Endothelial cell of umbilical vein (primary cell): ENCODE measurements at regions not wholly inside any gene's neighbourhood (a gene's known extent, or its start where the extent isn't known, plus 50 kb on each side); places are given as distances from the start of the nearest gene placed in this dataset.

Experiments used
- BruUV-seq: library from RNA; stranded (reverse); fragments of 400-500 nt; replicated peaks from 2 replicates; lab custom pipeline; 2021; lab: Mats Ljungman, UMichigan
- CTCF ChIA-PET: fragments of 300-600, 350-600 bp; sonication (Branson Sonifier 250); formaldehyde crosslinking; loops from one replicate; lab custom pipeline; 2021; ENCODE audit warnings: antibody characterized with exemption, inconsistent platforms; lab: Charles Lee
- POLR2A ChIA-PET: fragments of 300-600, 350-600 bp; sonication (Branson Sonifier 250); formaldehyde crosslinking; loops from one replicate; lab custom pipeline; 2021; ENCODE audit warnings: antibody characterized with exemption, inconsistent platforms; lab: Charles Lee
- DNase-seq: peaks from one replicate; pipeline ENCODE4 v3.0.0-alpha.2; 2011; ENCODE audit warnings: low read depth, low spot score
- FAIRE-seq: peaks from 2 replicates; lab custom pipeline; 2011; peaks lifted over from hg19 to GRCh38; lab: Jason Lieb, UNC
- H2AFZ ChIP-seq: 2 replicates; pipeline ENCODE4 v1.6.0; 2012; ENCODE audit warnings: low read depth, low read length, control low read depth, inconsistent platforms
- H3K27ac ChIP-seq: 2 replicates; pipeline ENCODE4 v1.5.1; 2011; ENCODE audit warnings: low read depth, mild to moderate bottlenecking, control low read depth, low read length, moderate library complexity; ENCODE audit not compliant: insufficient read depth
- H3K27me3 ChIP-seq, 2 experiments: 2 replicates each; pipeline versions ENCODE4 v1.6.0 to v1.6.1; 2011; ENCODE audit warnings: low read length in 2 of 2, mixed read lengths in 1 of 2; ENCODE audit not compliant: control insufficient read depth in 2 of 2, insufficient read depth in 2 of 2
- H3K36me3 ChIP-seq, 2 experiments: 2 replicates in 1 of 2; 3 replicates in 1 of 2; pipeline ENCODE4 v1.5.1; 2011; ENCODE audit warnings: low read length in 2 of 2, mild to moderate bottlenecking in 1 of 2, moderate library complexity in 1 of 2; ENCODE audit not compliant: control insufficient read depth in 2 of 2, insufficient read depth in 2 of 2; ENCODE audit errors: extremely low read depth in 1 of 2
- H3K4me1 ChIP-seq: 3 replicates; pipeline ENCODE4 v1.5.1; 2011; ENCODE audit warnings: mild to moderate bottlenecking, low read length; ENCODE audit not compliant: control insufficient read depth, insufficient read depth; ENCODE audit errors: extremely low read depth
- H3K4me2 ChIP-seq: 2 replicates; pipeline ENCODE4 v1.6.1; 2011; ENCODE audit warnings: low read length, control low read depth, mixed read lengths; ENCODE audit not compliant: insufficient read depth
- H3K4me3 ChIP-seq, 3 experiments: fragments of 200-600 bp in 1 of 3; sonication (generic), shearing (Covaris generic) in 1 of 3; replicated peaks in 1 of 3; 2 replicates each; pipeline ENCODE4 v1.5.1; 2011 to 2016; ENCODE audit warnings: control low read depth in 3 of 3, low read length in 3 of 3, mild to moderate bottlenecking in 2 of 3, inconsistent platforms in 1 of 3, low read depth in 1 of 3, moderate library complexity in 1 of 3; ENCODE audit not compliant: insufficient read depth in 1 of 3
- H3K79me2 ChIP-seq: 2 replicates; pipeline ENCODE4 v1.6.0; 2012; ENCODE audit warnings: low read length, inconsistent platforms; ENCODE audit not compliant: control insufficient read depth, insufficient read depth
- H3K9ac ChIP-seq: replicated peaks from 2 replicates; pipeline ENCODE3; 2011; ENCODE audit warnings: low read length, control low read depth; ENCODE audit not compliant: insufficient read depth; ENCODE audit errors: extremely low read depth
- H3K9me1 ChIP-seq: replicated peaks from 3 replicates; pipeline ENCODE4 v1.6.0; 2011; ENCODE audit warnings: mild to moderate bottlenecking, low read length; ENCODE audit not compliant: control insufficient read depth, insufficient read depth; ENCODE audit errors: extremely low read depth
- H3K9me3 ChIP-seq: replicated peaks from 2 replicates; pipeline ENCODE4 v1.5.1; 2012; ENCODE audit warnings: low read length, inconsistent platforms; ENCODE audit not compliant: control insufficient read depth, insufficient read depth
- H4K20me1 ChIP-seq: replicated peaks from 2 replicates; pipeline ENCODE3; 2011; ENCODE audit warnings: mild to moderate bottlenecking, low read length; ENCODE audit not compliant: control insufficient read depth, insufficient read depth; ENCODE audit errors: extremely low read depth
- EZH2 ChIP-seq: IDR thresholded peaks from 2 replicates; pipeline ENCODE4 v1.6.1; 2012; ENCODE audit warnings: borderline replicate concordance, low read depth, mild to moderate bottlenecking, moderate library complexity, low read length, inconsistent platforms; ENCODE audit not compliant: severe bottlenecking
- FOS ChIP-seq: IDR thresholded peaks from 2 replicates; pipeline ENCODE4 v1.6.1; 2011; ENCODE audit warnings: mild to moderate bottlenecking, low read length, moderate library complexity, borderline replicate concordance; ENCODE audit not compliant: insufficient read depth
- GATA2 ChIP-seq: IDR thresholded peaks from 2 replicates; pipeline ENCODE4 v1.7.0; 2011; ENCODE audit warnings: low read depth, mild to moderate bottlenecking, moderate library complexity, mixed read lengths, low read length; ENCODE audit not compliant: insufficient read length, insufficient read depth
- JUN ChIP-seq: IDR thresholded peaks from 2 replicates; pipeline ENCODE4 v1.6.1; 2011; ENCODE audit warnings: borderline replicate concordance, low read depth; ENCODE audit not compliant: insufficient read length, insufficient read depth
- POLR2A ChIP-seq: IDR thresholded peaks from 2 replicates; pipeline ENCODE4 v1.6.1; 2012; ENCODE audit warnings: low read depth, mild to moderate bottlenecking, control low read depth, low read length
- POLR2AphosphoS5 ChIP-seq: IDR thresholded peaks from 2 replicates; pipeline ENCODE4 v1.6.1; 2012; ENCODE audit warnings: low read depth, mild to moderate bottlenecking, control low read depth, low read length, moderate library complexity; ENCODE audit not compliant: insufficient read depth
- dilution Hi-C: fragments of 300-500 bp; cut with MboI; formaldehyde crosslinking; loops from one replicate; pipeline ENCODE4 v1.15.0; 2019; ENCODE audit warnings: low sequenced_read_pairs; ENCODE audit not compliant: extremely low pct_ligation_motif_present
- intact Hi-C: fragments of 100-400 bp; cut with micrococcal nuclease; formaldehyde crosslinking; loops from one replicate; pipeline ENCODE4 v1.10.0; 2022
- TF ChIP-seq, protein P1 (sequence below), 2 donors: IDR thresholded peaks; 1 replicate in 1 of 2; 2 replicates in 1 of 2; pipeline ENCODE4 v1.5.1; 2011; ENCODE audit warnings: low read length in 2 of 2, mild to moderate bottlenecking in 2 of 2, moderate library complexity in 2 of 2, control low read depth in 1 of 2, inconsistent platforms in 1 of 2, low read depth in 1 of 2; ENCODE audit not compliant: insufficient read depth in 1 of 2; ENCODE audit errors: extremely low read depth in 1 of 2
- TF ChIP-seq, protein P2 (sequence below): IDR thresholded peaks from 2 replicates; pipeline ENCODE4 v1.6.1; 2011; ENCODE audit not compliant: insufficient read depth, insufficient read length

DNA sequence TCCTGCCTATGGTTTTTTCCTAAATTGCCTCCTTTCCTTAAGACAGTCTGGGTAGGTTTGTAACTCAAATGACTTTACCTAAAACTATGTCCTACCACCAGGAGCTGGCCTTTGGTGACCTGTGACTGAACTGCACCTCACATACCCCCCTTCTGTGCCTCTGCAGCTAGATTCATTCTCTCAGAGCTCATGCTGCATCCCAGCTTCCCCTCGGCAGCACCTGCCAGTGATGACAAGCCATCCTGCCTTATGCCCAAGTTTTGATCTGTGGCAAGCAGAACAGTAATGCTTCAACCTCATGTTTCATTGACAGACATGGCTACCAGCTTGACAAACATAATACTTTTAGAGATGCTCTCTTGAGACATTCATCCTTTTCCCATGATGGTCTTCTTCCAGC lies 141.9 kb downstream of the TSEN15 start:
- H3K9me3 ChIP-seq, result no peaks in the 10 kb centered on the region
- H4K20me1 ChIP-seq, result no peaks in the 10 kb centered on the region
- H3K79me2 ChIP-seq, result no peaks in the 10 kb centered on the region
- no peak overlapping the region for H3K4me3 ChIP-seq
- ChIA-PET CTCF (no interaction called here), POLR2A (no interaction called here)
- DNase-seq, result no peak
- H3K27ac ChIP-seq, result no peak overlapping the region
- dilution Hi-C loops, result no loop called here
- H3K9ac ChIP-seq, result no peak overlapping the region
- TF ChIP-seq, protein P1, sequence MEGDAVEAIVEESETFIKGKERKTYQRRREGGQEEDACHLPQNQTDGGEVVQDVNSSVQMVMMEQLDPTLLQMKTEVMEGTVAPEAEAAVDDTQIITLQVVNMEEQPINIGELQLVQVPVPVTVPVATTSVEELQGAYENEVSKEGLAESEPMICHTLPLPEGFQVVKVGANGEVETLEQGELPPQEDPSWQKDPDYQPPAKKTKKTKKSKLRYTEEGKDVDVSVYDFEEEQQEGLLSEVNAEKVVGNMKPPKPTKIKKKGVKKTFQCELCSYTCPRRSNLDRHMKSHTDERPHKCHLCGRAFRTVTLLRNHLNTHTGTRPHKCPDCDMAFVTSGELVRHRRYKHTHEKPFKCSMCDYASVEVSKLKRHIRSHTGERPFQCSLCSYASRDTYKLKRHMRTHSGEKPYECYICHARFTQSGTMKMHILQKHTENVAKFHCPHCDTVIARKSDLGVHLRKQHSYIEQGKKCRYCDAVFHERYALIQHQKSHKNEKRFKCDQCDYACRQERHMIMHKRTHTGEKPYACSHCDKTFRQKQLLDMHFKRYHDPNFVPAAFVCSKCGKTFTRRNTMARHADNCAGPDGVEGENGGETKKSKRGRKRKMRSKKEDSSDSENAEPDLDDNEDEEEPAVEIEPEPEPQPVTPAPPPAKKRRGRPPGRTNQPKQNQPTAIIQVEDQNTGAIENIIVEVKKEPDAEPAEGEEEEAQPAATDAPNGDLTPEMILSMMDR (IDR thresholded peaks at IDR 0.05; ENCODE audit: extremely low read depth in 1 of 2, insufficient read depth in 1 of 2, low read depth in 1 of 2, low read length in 2 of 2), result no peak
- TF ChIP-seq FOS (no peak), POLR2AphosphoS5 (no peak), EZH2 (no peak), POLR2A (no peak), JUN (no peak), GATA2 (no peak)
- TF ChIP-seq, protein P2, sequence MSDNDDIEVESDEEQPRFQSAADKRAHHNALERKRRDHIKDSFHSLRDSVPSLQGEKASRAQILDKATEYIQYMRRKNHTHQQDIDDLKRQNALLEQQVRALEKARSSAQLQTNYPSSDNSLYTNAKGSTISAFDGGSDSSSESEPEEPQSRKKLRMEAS, result no peak
- no peak overlapping the region for H3K4me2 ChIP-seq
- BruUV-seq, result no TSS peak
- no peak overlapping the region for H2AFZ ChIP-seq
- FAIRE-seq, result no peak
- no peaks in the 10 kb centered on the region for H3K4me1 ChIP-seq
- H3K27me3 ChIP-seq, result peaks cover 9 to 12% of the 10 kb centered on the region in 2 experiments
- H3K36me3 ChIP-seq, result no peaks in the 10 kb centered on the region
- H3K9me1 ChIP-seq, result no peaks in the 10 kb centered on the region
- intact Hi-C loops, result no loop called here
